Thyroid gland (tissue), 4 donors: ENCODE measurements at regions not wholly inside any gene's neighbourhood (a gene's known extent, or its start where the extent isn't known, plus 50 kb on each side); places are given as distances from the start of the nearest gene placed in this dataset.

Experiments used
- POLR2A ChIP-seq, 2 donors: fragments of 450-650 bp; IDR thresholded peaks; one replicate each; pipeline ENCODE4 v1.6.1; 2017; ENCODE audit warnings: antibody characterized with exemption in 2 of 2, mild to moderate bottlenecking in 2 of 2, moderate library complexity in 1 of 2
- TF ChIP-seq, protein P1 (sequence below), 6 experiments: fragments of 200-600 bp in 3 of 6; fragments of 450-650 bp in 3 of 6; sonication (generic) in 3 of 6; IDR thresholded peaks; one replicate each; pipeline ENCODE4 v1.5.1; 2016 to 2019; ENCODE audit warnings: antibody characterized with exemption in 6 of 6, mild to moderate bottlenecking in 2 of 6, inconsistent platforms in 1 of 6, moderate library complexity in 1 of 6

DNA sequence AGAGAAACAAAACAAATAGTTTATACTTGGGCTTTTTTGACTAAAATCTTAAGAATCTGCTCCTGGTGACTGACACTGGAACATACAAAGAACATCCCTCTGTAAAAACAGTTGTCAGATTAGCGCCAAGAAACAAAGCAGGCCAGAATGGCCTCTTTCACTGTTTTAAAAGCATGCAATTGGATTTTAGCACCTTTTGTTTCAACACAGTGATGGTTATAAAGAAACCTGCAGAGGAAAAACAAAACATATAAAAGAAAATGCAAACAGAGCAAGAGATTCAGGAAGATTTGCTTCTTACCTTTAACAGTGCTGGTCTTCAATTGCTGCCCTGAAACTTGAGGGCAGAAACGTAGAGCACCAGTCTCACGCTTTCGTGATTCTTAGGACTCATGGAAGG is 652.2 kb upstream of the KCND2 start:
- TF ChIP-seq, protein P1, sequence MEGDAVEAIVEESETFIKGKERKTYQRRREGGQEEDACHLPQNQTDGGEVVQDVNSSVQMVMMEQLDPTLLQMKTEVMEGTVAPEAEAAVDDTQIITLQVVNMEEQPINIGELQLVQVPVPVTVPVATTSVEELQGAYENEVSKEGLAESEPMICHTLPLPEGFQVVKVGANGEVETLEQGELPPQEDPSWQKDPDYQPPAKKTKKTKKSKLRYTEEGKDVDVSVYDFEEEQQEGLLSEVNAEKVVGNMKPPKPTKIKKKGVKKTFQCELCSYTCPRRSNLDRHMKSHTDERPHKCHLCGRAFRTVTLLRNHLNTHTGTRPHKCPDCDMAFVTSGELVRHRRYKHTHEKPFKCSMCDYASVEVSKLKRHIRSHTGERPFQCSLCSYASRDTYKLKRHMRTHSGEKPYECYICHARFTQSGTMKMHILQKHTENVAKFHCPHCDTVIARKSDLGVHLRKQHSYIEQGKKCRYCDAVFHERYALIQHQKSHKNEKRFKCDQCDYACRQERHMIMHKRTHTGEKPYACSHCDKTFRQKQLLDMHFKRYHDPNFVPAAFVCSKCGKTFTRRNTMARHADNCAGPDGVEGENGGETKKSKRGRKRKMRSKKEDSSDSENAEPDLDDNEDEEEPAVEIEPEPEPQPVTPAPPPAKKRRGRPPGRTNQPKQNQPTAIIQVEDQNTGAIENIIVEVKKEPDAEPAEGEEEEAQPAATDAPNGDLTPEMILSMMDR (IDR thresholded peaks at IDR 0.05), result no peak
- no peak for TF ChIP-seq POLR2A (IDR thresholded peaks at IDR 0.05)
